Upper lobe of left lung (tissue), 4 donors: ENCODE measurements at regions not wholly inside any gene's neighbourhood (a gene's known extent, or its start where the extent isn't known, plus 50 kb on each side); places are given as distances from the start of the nearest gene placed in this dataset.

Source experiments
- CTCF ChIP-seq, 6 experiments: fragments of 450-650 bp in 4 of 6; fragments of 200-600 bp in 2 of 6; sonication (generic) in 2 of 6; IDR thresholded peaks; one replicate each; pipeline ENCODE4 v1.5.1; 2016 to 2019; ENCODE audit warnings: antibody characterized with exemption in 6 of 6
- EP300 ChIP-seq, 4 donors: sonication (generic); formaldehyde crosslinking; IDR thresholded peaks; one replicate each; pipeline ENCODE4 v1.5.1; 2017; ENCODE audit warnings: antibody characterized with exemption in 4 of 4, control low read depth in 2 of 4
- POLR2A ChIP-seq, 4 donors: fragments of 450-650 bp; IDR thresholded peaks; one replicate each; pipeline ENCODE4 v1.5.1; 2016 to 2017; ENCODE audit warnings: antibody characterized with exemption in 4 of 4, mild to moderate bottlenecking in 2 of 4
- POLR2AphosphoS5 ChIP-seq, 2 donors: sonication (generic); formaldehyde crosslinking; IDR thresholded peaks; one replicate each; pipeline ENCODE4 v1.5.1; 2017; ENCODE audit warnings: antibody characterized with exemption in 2 of 2

DNA sequence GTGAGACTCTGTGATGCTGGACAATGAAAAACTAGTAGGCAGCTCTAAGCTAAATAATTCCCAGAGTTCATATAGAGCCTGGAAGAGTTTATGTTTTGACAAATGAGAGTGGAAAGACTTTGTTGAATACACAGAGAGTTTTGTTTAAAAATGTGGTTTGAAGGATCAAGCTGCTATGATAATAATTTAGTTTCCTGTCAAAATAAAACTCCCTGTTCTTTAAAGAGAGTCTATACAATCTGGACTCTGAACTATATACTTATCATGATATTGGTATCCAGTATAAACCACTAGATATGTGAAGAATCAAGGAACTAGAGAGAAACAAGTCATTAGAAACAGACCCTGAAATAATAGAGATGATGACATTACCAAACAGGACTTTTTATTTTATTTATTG, 158.6 kb downstream of the C4orf33 start:
- TF ChIP-seq POLR2A (IDR thresholded peaks at IDR 0.05) = no peak
- no peak for TF ChIP-seq POLR2AphosphoS5 (IDR thresholded peaks at IDR 0.05)
- no peak for TF ChIP-seq CTCF (IDR thresholded peaks at IDR 0.05)
- TF ChIP-seq EP300 (IDR thresholded peaks at IDR 0.05) = no peak
